CD4-positive, alpha-beta memory T cell (primary cell): ENCODE measurements at regions not wholly inside any gene's neighbourhood (a gene's known extent, or its start where the extent isn't known, plus 50 kb on each side); places are given as distances from the start of the nearest gene placed in this dataset.
"Not testable (repeated sequence)": the region's sequence is repeated elsewhere in the genome, so short reads cannot be mapped to it uniquely, and the experiment has no call there.

Experiments
- CTCF ChIA-PET: fragments of 350-600 bp; sonication (Branson Sonifier 250); formaldehyde crosslinking; loops from one replicate; lab custom pipeline; 2021; ENCODE audit warnings: inconsistent platforms; ENCODE audit not compliant: partially characterized antibody; lab: Charles Lee
- POLR2A ChIA-PET: fragments of 350-600 bp; sonication (Branson Sonifier 250); formaldehyde crosslinking; loops from one replicate; lab custom pipeline; 2021; ENCODE audit not compliant: partially characterized antibody; lab: Charles Lee
- DNase-seq, 5 donors: peaks; one replicate each; pipeline versions ENCODE4 v3.0.0 to v3.0.0-alpha.2; 2020 to 2022; ENCODE audit warnings: mixed read lengths in 1 of 5
- H3K27ac ChIP-seq: one replicate; pipeline ENCODE4 v1.7.0; 2013; ENCODE audit warnings: low read depth, low read length
- H3K27me3 ChIP-seq: 2 replicates; pipeline ENCODE4 v1.7.0; 2013; ENCODE audit warnings: mild to moderate bottlenecking, low read length, moderate library complexity; ENCODE audit not compliant: insufficient read depth
- H3K36me3 ChIP-seq: 2 replicates; pipeline ENCODE4 v1.7.0; 2013; ENCODE audit warnings: mild to moderate bottlenecking, low read length, moderate library complexity; ENCODE audit not compliant: insufficient read depth
- H3K4me1 ChIP-seq: 2 replicates; pipeline ENCODE4 v1.7.0; 2013; ENCODE audit warnings: mild to moderate bottlenecking, low read length, moderate library complexity; ENCODE audit not compliant: insufficient read depth
- H3K4me3 ChIP-seq, 2 donors: one replicate each; pipeline ENCODE4 v1.7.0; 2013; ENCODE audit warnings: low read length in 2 of 2, mild to moderate bottlenecking in 1 of 2
- H3K9me3 ChIP-seq, 2 donors: one replicate each; pipeline ENCODE4 v1.7.0; 2013; ENCODE audit warnings: low read length in 2 of 2, control low read depth in 1 of 2; ENCODE audit not compliant: control insufficient read depth in 1 of 2
- H3K27ac Mint-ChIP-seq, 7 donors: one replicate each; pipeline ENCODE4 v1.8.0; 2020 to 2021; ENCODE audit warnings: mixed read lengths in 7 of 7, mild to moderate bottlenecking in 6 of 7, inconsistent platforms in 3 of 7, moderate library complexity in 3 of 7
- H3K27me3 Mint-ChIP-seq, 2 donors: one replicate each; pipeline ENCODE4 v1.8.0; 2020 to 2021; ENCODE audit warnings: mixed read lengths in 2 of 2
- H3K36me3 Mint-ChIP-seq, 2 donors: one replicate each; pipeline ENCODE4 v1.8.0; 2020 to 2021; ENCODE audit warnings: mixed read lengths in 2 of 2, inconsistent platforms in 1 of 2, mild to moderate bottlenecking in 1 of 2
- H3K4me1 Mint-ChIP-seq, 4 donors: one replicate each; pipeline ENCODE4 v1.8.0; 2020 to 2021; ENCODE audit warnings: mixed read lengths in 4 of 4, mild to moderate bottlenecking in 1 of 4
- H3K4me3 Mint-ChIP-seq, 8 donors: one replicate each; pipeline ENCODE4 v1.8.0; 2020 to 2021; ENCODE audit warnings: mixed read lengths in 8 of 8, mild to moderate bottlenecking in 7 of 8, moderate library complexity in 6 of 8, inconsistent platforms in 3 of 8
- H3K9me3 Mint-ChIP-seq, 8 donors: one replicate each; pipeline ENCODE4 v1.8.0; 2020 to 2021; ENCODE audit warnings: mixed read lengths in 8 of 8, mild to moderate bottlenecking in 5 of 8, inconsistent platforms in 3 of 8, moderate library complexity in 1 of 8
- intact Hi-C: fragments of 100-400 bp; cut with micrococcal nuclease; formaldehyde crosslinking; loops from one replicate; pipeline ENCODE4 v1.15.1; 2023

- Histone ChIP-seq H3K36me3 (no peaks in the 10 kb centered on the region), H3K4me3 (no peak overlapping the region), H3K27ac (no peak overlapping the region), H3K4me1 (no peaks in the 10 kb centered on the region), H3K9me3 (no peaks in the 10 kb centered on the region), H3K27me3 (no peaks in the 10 kb centered on the region)
- Mint-ChIP-seq H3K4me1 (no peaks in the 10 kb centered on the region), H3K9me3 (no peaks in the 10 kb centered on the region), H3K27ac (no peak overlapping the region), H3K4me3 (no peak overlapping the region), H3K36me3 (no peaks in the 10 kb centered on the region), H3K27me3 (peaks cover 8 to 9% of the 10 kb centered on the region in 2 donors)
- ChIA-PET CTCF (no interaction called here), POLR2A (no interaction called here)
- DNase-seq = no peak
- intact Hi-C loops = no loop called here
These were observed 83.4 kb upstream of the ESRRB start for GRCh38 chr14:76292561-76292960.

GRCh38 chr14:76293221-76293620, 82.7 kb upstream of the ESRRB start:
- no peak overlapping the region for H3K4me3 ChIP-seq
- ChIA-PET POLR2A (no interaction called here), CTCF (no interaction called here)
- no peaks in the 10 kb centered on the region for H3K9me3 ChIP-seq
- Mint-ChIP-seq H3K27ac (no peak overlapping the region), H3K4me3 (no peak overlapping the region), H3K36me3 (no peaks in the 10 kb centered on the region), H3K9me3 (no peaks in the 10 kb centered on the region), H3K27me3 (peaks cover 8 to 9% of the 10 kb centered on the region in 2 donors), H3K4me1 (no peaks in the 10 kb centered on the region)
- H3K27ac ChIP-seq = no peak overlapping the region
- no peaks in the 10 kb centered on the region for H3K27me3 ChIP-seq
- DNase-seq = no peak
- no peaks in the 10 kb centered on the region for H3K4me1 ChIP-seq
- H3K36me3 ChIP-seq = no peaks in the 10 kb centered on the region
- intact Hi-C loops = no loop called here

GRCh38 chr14:76293923-76294322, 82.0 kb upstream of the ESRRB start:
- H3K9me3 Mint-ChIP-seq = no peaks in the 10 kb centered on the region
- ChIA-PET POLR2A (no interaction called here), CTCF (interaction anchor here (1.2 kb wide), 1 partner anchor 775 kb away, joined by 3 read pairs; no protein-coding TSS in a partner anchor)
- intact Hi-C loops = no loop called here
- Histone ChIP-seq H3K27ac (no peak overlapping the region), H3K4me3 (no peak overlapping the region), H3K9me3 (no peaks in the 10 kb centered on the region), H3K27me3 (no peaks in the 10 kb centered on the region), H3K4me1 (no peaks in the 10 kb centered on the region), H3K36me3 (no peaks in the 10 kb centered on the region)
- H3K27me3 Mint-ChIP-seq = peaks cover 14 to 16% of the 10 kb centered on the region in 2 donors
- no peak overlapping the region for H3K4me3 Mint-ChIP-seq
- no peak overlapping the region for H3K27ac Mint-ChIP-seq
- no peaks in the 10 kb centered on the region for H3K36me3 Mint-ChIP-seq
- no peaks in the 10 kb centered on the region for H3K4me1 Mint-ChIP-seq
- no peak for DNase-seq

GRCh38 chr14:76294876-76295275, 81.1 kb upstream of the ESRRB start:
- no peaks in the 10 kb centered on the region for H3K9me3 ChIP-seq
- H3K36me3 Mint-ChIP-seq = no peaks in the 10 kb centered on the region
- H3K4me3 ChIP-seq = no peak overlapping the region
- no peaks in the 10 kb centered on the region for H3K27me3 ChIP-seq
- ChIA-PET CTCF (interaction anchor here (1.2 kb wide), 2 partner anchors 11 to 774 kb away, joined by 3 to 5 read pairs; no protein-coding TSS in a partner anchor), POLR2A (no interaction called here)
- no peak overlapping the region for H3K4me3 Mint-ChIP-seq
- no peaks in the 10 kb centered on the region for H3K36me3 ChIP-seq
- H3K4me1 Mint-ChIP-seq = no peaks in the 10 kb centered on the region
- no peak for DNase-seq
- no peak overlapping the region for H3K27ac ChIP-seq
- peaks cover 15 to 16% of the 10 kb centered on the region in 2 donors for H3K27me3 Mint-ChIP-seq
- intact Hi-C loops = no loop called here
- no peaks in the 10 kb centered on the region for H3K4me1 ChIP-seq
- no peak overlapping the region for H3K27ac Mint-ChIP-seq
- H3K9me3 Mint-ChIP-seq = no peaks in the 10 kb centered on the region

GRCh38 chr14:76298896-76299295, 77.0 kb upstream of the ESRRB start:
- Histone ChIP-seq H3K27ac (no peak overlapping the region), H3K36me3 (no peaks in the 10 kb centered on the region)

GRCh38 chr14:76303188-76303587, 72.7 kb upstream of the ESRRB start:
- H3K36me3 Mint-ChIP-seq, H3K4me1 Mint-ChIP-seq, intact Hi-C loops, DNase-seq, CTCF ChIA-PET, H3K27me3 ChIP-seq, H3K4me1 ChIP-seq, H3K9me3 ChIP-seq, POLR2A ChIA-PET, H3K27ac Mint-ChIP-seq, H3K27ac ChIP-seq, H3K4me3 ChIP-seq, H3K4me3 Mint-ChIP-seq, H3K9me3 Mint-ChIP-seq, H3K36me3 ChIP-seq: not testable (repeated sequence)
- peaks cover 17 to 36% of the 10 kb centered on the region in 2 donors for H3K27me3 Mint-ChIP-seq

More at GRCh38 chr14:76298896-76299295, 77.0 kb upstream of the ESRRB start:
- H3K4me1 Mint-ChIP-seq = no peaks in the 10 kb centered on the region
- no peak overlapping the region for H3K27ac Mint-ChIP-seq
- H3K36me3 Mint-ChIP-seq = no peaks in the 10 kb centered on the region
- H3K4me3 Mint-ChIP-seq = no peak overlapping the region
- DNase-seq = no peak
- POLR2A ChIA-PET = no interaction called here
- intact Hi-C loops = no loop called here
- Histone ChIP-seq H3K4me3 (no peak overlapping the region), H3K4me1 (no peaks in the 10 kb centered on the region), H3K9me3 (no peaks in the 10 kb centered on the region), H3K27me3 (no peaks in the 10 kb centered on the region)
- CTCF ChIA-PET = no interaction called here
- peaks cover 18 to 19% of the 10 kb centered on the region in 2 donors for H3K27me3 Mint-ChIP-seq
- no peaks in the 10 kb centered on the region for H3K9me3 Mint-ChIP-seq

GRCh38 chr14:76304536-76305267, 71.2 kb upstream of the ESRRB start:
- H3K36me3 ChIP-seq = no peaks in the 10 kb centered on the region
- Mint-ChIP-seq H3K9me3 (peaks cover 0 to 2% (median 0%) of the 10 kb centered on the region in 8 donors), H3K4me3 (no peak overlapping the region), H3K36me3 (no peaks in the 10 kb centered on the region), H3K27me3 (peaks cover 17 to 37% of the 10 kb centered on the region in 2 donors), H3K4me1 (no peaks in the 10 kb centered on the region), H3K27ac (no peak overlapping the region)
- no peak overlapping the region for H3K27ac ChIP-seq
- POLR2A ChIA-PET = no interaction called here
- H3K27me3 ChIP-seq = no peaks in the 10 kb centered on the region
- H3K4me3 ChIP-seq = no peak overlapping the region
- intact Hi-C loops = no loop called here
- H3K9me3 ChIP-seq = no peaks in the 10 kb centered on the region
- H3K4me1 ChIP-seq = no peaks in the 10 kb centered on the region
- no peak for DNase-seq
- CTCF ChIA-PET = interaction anchor here (1.4 kb wide), 1 partner anchor 48 kb away, joined by 3 read pairs; no protein-coding TSS in a partner anchor
